GM10266 (cell line): ENCODE measurements at regions not wholly inside any gene's neighbourhood (a gene's known extent, or its start where the extent isn't known, plus 50 kb on each side); places are given as distances from the start of the nearest gene placed in this dataset.

Experiments used
- DNase-seq: peaks from one replicate; pipeline ENCODE4 v3.0.0; 2012; ENCODE audit errors: extremely low spot score
- CTCF ChIP-seq: IDR thresholded peaks from 2 replicates; pipeline ENCODE4 v1.5.1; 2012; ENCODE audit warnings: mild to moderate bottlenecking, low read depth; ENCODE audit not compliant: control insufficient read depth, insufficient read depth; ENCODE audit errors: missing control alignments

GRCh38 chrY:21175505-21175904 lies 335.6 kb upstream of the RBMY1B start:
- no peak for DNase-seq
- no peak for TF ChIP-seq CTCF

- TF ChIP-seq CTCF: no peak
- no peak for DNase-seq
Measured at GRCh38 chrY:21177306-21177800, 333.8 kb upstream of the RBMY1B start.

GRCh38 chrY:21178281-21178680 lies 332.9 kb upstream of the RBMY1B start:
- TF ChIP-seq CTCF: no peak
- DNase-seq: no peak

GRCh38 chrY:21180921-21181320 lies 330.2 kb upstream of the RBMY1B start:
- TF ChIP-seq CTCF: no peak
- no peak for DNase-seq

GRCh38 chrY:21184271-21184670 lies 326.9 kb upstream of the RBMY1B start:
- no peak for DNase-seq
- no peak for TF ChIP-seq CTCF

- DNase-seq: no peak
- no peak for TF ChIP-seq CTCF
Measured at GRCh38 chrY:21185419-21186105, 325.6 kb upstream of the RBMY1B start.

- no peak for TF ChIP-seq CTCF
- DNase-seq: no peak
Measured at GRCh38 chrY:21192694-21193093, 318.4 kb upstream of the RBMY1B start.
